CD4-positive, alpha-beta T cell (primary cell): ENCODE measurements at regions not wholly inside any gene's neighbourhood (a gene's known extent, or its start where the extent isn't known, plus 50 kb on each side); places are given as distances from the start of the nearest gene placed in this dataset.
"Not testable (repeated sequence)": the region's sequence is repeated elsewhere in the genome, so short reads cannot be mapped to it uniquely, and the experiment has no call there.

Experiments used
- ATAC-seq: fragments of 200-7000 bp; cut with Tn5 transposase; one replicate; pipeline ENCODE4 v1.10.0; 2022; ENCODE audit warnings: mild to moderate bottlenecking; ENCODE audit not compliant: poor library complexity
- CTCF ChIA-PET: fragments of 350-600 bp; sonication (Branson Sonifier 250); formaldehyde crosslinking; loops from one replicate; lab custom pipeline; 2021; ENCODE audit warnings: antibody characterized with exemption, inconsistent platforms; lab: Charles Lee
- POLR2A ChIA-PET: fragments of 350-600 bp; sonication (Branson Sonifier 250); formaldehyde crosslinking; loops from one replicate; lab custom pipeline; 2021; ENCODE audit warnings: antibody characterized with exemption, inconsistent platforms; lab: Charles Lee
- DNase-seq, 14 experiments: peaks; one replicate each; pipeline ENCODE4 v3.0.0-alpha.2; 2013 to 2020; ENCODE audit warnings: mixed read lengths in 2 of 14
- H3K27ac ChIP-seq, 2 donors: one replicate each; pipeline versions ENCODE4 v1.5.1 to v1.7.0; 2013; ENCODE audit warnings: low read length in 2 of 2, low read depth in 1 of 2, mild to moderate bottlenecking in 1 of 2
- H3K27me3 ChIP-seq, 2 experiments: 1 replicate in 1 of 2; 2 replicates in 1 of 2; pipeline versions ENCODE4 v1.6.1 to v1.7.0; 2013; ENCODE audit warnings: low read length in 2 of 2, control low read depth in 1 of 2, mild to moderate bottlenecking in 1 of 2, moderate library complexity in 1 of 2; ENCODE audit not compliant: insufficient read depth in 2 of 2, control insufficient read depth in 1 of 2
- H3K36me3 ChIP-seq: one replicate; pipeline ENCODE4 v1.6.1; 2013; ENCODE audit warnings: low read length, control low read depth; ENCODE audit not compliant: insufficient read depth
- H3K4me1 ChIP-seq: one replicate; pipeline ENCODE4 v1.6.1; 2013; ENCODE audit warnings: low read length, control low read depth; ENCODE audit not compliant: insufficient read depth
- H3K4me3 ChIP-seq: one replicate; pipeline ENCODE4 v1.5.1; 2013; ENCODE audit warnings: mild to moderate bottlenecking, low read length, moderate library complexity
- H3K9me3 ChIP-seq, 2 experiments: 1 replicate in 1 of 2; 2 replicates in 1 of 2; pipeline versions ENCODE4 v1.6.1 to v1.7.0; 2013; ENCODE audit warnings: low read length in 2 of 2, mild to moderate bottlenecking in 2 of 2, control low read depth in 1 of 2, moderate library complexity in 1 of 2; ENCODE audit not compliant: control insufficient read depth in 1 of 2, insufficient read depth in 1 of 2
- H3K27ac Mint-ChIP-seq: one replicate; pipeline ENCODE4 v1.8.0; 2020; ENCODE audit warnings: mixed read lengths
- H3K27me3 Mint-ChIP-seq: one replicate; pipeline ENCODE4 v1.8.0; 2021; ENCODE audit warnings: mixed read lengths
- H3K36me3 Mint-ChIP-seq: one replicate; pipeline ENCODE4 v1.8.0; 2021; ENCODE audit warnings: low read depth, mixed read lengths
- H3K4me1 Mint-ChIP-seq: one replicate; pipeline ENCODE4 v1.8.0; 2021; ENCODE audit warnings: low read depth, mixed read lengths
- H3K4me3 Mint-ChIP-seq: one replicate; pipeline ENCODE4 v1.8.0; 2020; ENCODE audit warnings: mild to moderate bottlenecking, mixed read lengths
- H3K9me3 Mint-ChIP-seq: one replicate; pipeline ENCODE4 v1.8.0; 2020; ENCODE audit warnings: mixed read lengths
- intact Hi-C, 2 experiments: fragments of 100-400 bp; cut with DNase I in 1 of 2; cut with micrococcal nuclease in 1 of 2; formaldehyde crosslinking; loops; one replicate each; pipeline versions ENCODE4 v1.15.1 to v1.9.0; 2023 to 2025; cut with DNase I, micrococcal nuclease
- TF ChIP-seq, protein P1 (sequence below): fragments of 200-600 bp; IDR thresholded peaks from one replicate; pipeline ENCODE4 v1.8.0; 2022; ENCODE audit warnings: antibody characterized with exemption, mild to moderate bottlenecking

DNA sequence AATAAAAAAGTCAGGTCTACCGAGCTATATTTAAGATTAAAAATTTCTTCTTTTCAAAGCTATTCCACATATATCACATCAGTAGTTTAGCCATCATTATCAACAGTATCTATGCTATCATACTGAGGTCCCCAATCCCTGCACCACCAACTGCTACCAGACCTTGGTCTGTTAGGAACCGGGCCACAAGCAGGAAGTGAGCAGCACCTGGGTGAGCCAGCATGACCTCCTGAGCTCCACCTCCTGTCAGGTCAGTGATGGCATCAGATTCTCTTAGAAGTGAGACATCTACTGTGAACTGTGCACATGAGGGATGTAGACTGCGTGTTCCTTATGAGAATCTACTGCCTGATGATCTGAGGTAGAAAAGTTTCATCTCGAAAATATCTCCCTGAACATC, 632.1 kb upstream of the KCND2 start:
- Histone ChIP-seq H3K36me3 (no peaks in the 10 kb centered on the region), H3K27me3 (no peaks in the 10 kb centered on the region), H3K4me1 (no peaks in the 10 kb centered on the region), H3K9me3 (peaks cover 0 to 6% of the 10 kb centered on the region in 2 experiments), H3K27ac (no peak overlapping the region), H3K4me3 (no peak overlapping the region)
- no peaks in the 10 kb centered on the region for H3K36me3 Mint-ChIP-seq
- CTCF ChIA-PET: no interaction called here
- no peaks in the 10 kb centered on the region for H3K27me3 Mint-ChIP-seq
- POLR2A ChIA-PET: no interaction called here
- TF ChIP-seq, protein P1, sequence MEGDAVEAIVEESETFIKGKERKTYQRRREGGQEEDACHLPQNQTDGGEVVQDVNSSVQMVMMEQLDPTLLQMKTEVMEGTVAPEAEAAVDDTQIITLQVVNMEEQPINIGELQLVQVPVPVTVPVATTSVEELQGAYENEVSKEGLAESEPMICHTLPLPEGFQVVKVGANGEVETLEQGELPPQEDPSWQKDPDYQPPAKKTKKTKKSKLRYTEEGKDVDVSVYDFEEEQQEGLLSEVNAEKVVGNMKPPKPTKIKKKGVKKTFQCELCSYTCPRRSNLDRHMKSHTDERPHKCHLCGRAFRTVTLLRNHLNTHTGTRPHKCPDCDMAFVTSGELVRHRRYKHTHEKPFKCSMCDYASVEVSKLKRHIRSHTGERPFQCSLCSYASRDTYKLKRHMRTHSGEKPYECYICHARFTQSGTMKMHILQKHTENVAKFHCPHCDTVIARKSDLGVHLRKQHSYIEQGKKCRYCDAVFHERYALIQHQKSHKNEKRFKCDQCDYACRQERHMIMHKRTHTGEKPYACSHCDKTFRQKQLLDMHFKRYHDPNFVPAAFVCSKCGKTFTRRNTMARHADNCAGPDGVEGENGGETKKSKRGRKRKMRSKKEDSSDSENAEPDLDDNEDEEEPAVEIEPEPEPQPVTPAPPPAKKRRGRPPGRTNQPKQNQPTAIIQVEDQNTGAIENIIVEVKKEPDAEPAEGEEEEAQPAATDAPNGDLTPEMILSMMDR: no peak
- H3K4me3 Mint-ChIP-seq: no peak overlapping the region
- H3K4me1 Mint-ChIP-seq: no peaks in the 10 kb centered on the region
- peaks cover 12% of the 10 kb centered on the region for H3K9me3 Mint-ChIP-seq
- DNase-seq: no peak
- no peak for ATAC-seq
- intact Hi-C loops: no loop called here
- no peak overlapping the region for H3K27ac Mint-ChIP-seq

DNA sequence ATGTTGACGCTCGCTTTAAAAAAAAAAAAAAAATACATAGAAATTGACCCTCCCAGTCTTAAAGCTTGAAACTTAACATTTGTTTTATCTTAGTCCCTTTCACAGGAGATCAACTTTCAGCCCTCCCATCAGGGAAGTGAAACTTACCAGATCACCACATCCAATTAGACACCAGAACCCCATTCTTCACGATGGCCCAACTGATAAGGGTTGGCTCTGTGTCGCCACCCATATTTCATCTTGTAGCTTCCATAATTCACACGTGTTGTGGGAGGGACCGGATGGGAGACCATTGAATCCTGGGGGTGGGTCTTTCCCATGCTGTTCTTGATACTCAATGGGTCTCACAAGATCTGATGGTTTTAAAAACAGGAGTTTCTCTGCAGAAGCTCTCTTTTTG, 629.4 kb upstream of the KCND2 start:
- DNase-seq (no peak), ATAC-seq (no peak)
- Histone ChIP-seq H3K36me3 (no peaks in the 10 kb centered on the region), H3K4me3 (no peak overlapping the region), H3K9me3 (peaks cover 0 to 6% of the 10 kb centered on the region in 2 experiments), H3K27ac (no peak overlapping the region), H3K4me1 (no peaks in the 10 kb centered on the region), H3K27me3 (no peaks in the 10 kb centered on the region)
- ChIA-PET CTCF (no interaction called here), POLR2A (no interaction called here)
- Mint-ChIP-seq H3K4me1 (no peaks in the 10 kb centered on the region), H3K9me3 (peaks cover 6% of the 10 kb centered on the region), H3K36me3 (no peaks in the 10 kb centered on the region), H3K27me3 (no peaks in the 10 kb centered on the region), H3K27ac (no peak overlapping the region), H3K4me3 (no peak overlapping the region)
- intact Hi-C loops: no loop called here
- TF ChIP-seq, protein P1: no peak

DNA sequence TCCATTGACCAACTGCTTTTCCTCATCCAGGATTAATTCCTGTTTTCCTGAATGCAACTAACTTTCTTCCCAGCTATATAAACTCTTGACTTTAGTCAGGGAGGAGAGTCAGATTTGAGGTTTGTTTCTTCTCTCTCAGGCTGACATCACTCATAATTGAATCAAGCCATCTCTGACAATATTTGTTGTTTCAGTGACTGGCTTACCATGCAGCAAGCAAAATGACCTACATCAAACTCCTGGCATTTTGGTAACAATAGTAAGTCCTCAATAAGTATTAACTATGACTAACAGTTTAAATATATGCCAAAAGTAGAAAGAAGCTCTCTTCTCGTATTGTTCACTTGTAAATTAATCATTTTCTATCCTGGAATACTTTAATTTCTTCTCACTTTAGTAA, 625.7 kb upstream of the KCND2 start:
- intact Hi-C loops: no loop called here
- Histone ChIP-seq H3K4me1 (no peaks in the 10 kb centered on the region), H3K27me3 (no peaks in the 10 kb centered on the region), H3K9me3 (no peaks in the 10 kb centered on the region), H3K27ac (no peak overlapping the region), H3K4me3 (no peak overlapping the region), H3K36me3 (no peaks in the 10 kb centered on the region)
- Mint-ChIP-seq H3K4me3 (no peak overlapping the region), H3K27ac (no peak overlapping the region), H3K4me1 (no peaks in the 10 kb centered on the region), H3K27me3 (no peaks in the 10 kb centered on the region), H3K9me3 (peaks cover 3% of the 10 kb centered on the region), H3K36me3 (no peaks in the 10 kb centered on the region)
- CTCF ChIA-PET: no interaction called here
- no peak for ATAC-seq
- TF ChIP-seq, protein P1: no peak
- POLR2A ChIA-PET: no interaction called here
- no peak for DNase-seq

DNA sequence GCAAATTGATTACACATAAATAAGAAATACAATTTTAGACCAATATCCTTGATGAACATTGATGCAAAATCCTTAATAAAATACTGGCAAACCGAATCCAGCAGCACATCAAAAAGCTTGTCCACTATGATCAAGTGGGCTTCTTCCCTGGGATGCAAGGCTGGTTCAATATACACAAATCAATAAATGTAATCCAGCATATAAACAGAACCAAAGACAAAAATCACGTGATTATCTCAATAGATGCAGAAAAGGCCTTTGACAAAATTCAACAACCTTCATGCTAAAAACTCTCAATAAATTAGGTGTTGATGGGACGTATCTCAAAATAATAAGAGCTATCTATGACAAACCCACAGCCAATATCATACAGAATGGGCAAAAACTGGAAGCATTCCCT, 624.2 kb upstream of the KCND2 start:
- POLR2A ChIA-PET, H3K27ac ChIP-seq, H3K36me3 ChIP-seq, H3K36me3 Mint-ChIP-seq, DNase-seq, H3K9me3 ChIP-seq, ATAC-seq, H3K4me3 Mint-ChIP-seq, H3K27me3 Mint-ChIP-seq, H3K27ac Mint-ChIP-seq, H3K4me1 Mint-ChIP-seq, H3K4me3 ChIP-seq, H3K4me1 ChIP-seq, CTCF ChIA-PET, intact Hi-C loops, H3K27me3 ChIP-seq, H3K9me3 Mint-ChIP-seq: not testable (repeated sequence)
